Liver (tissue), 3 donors: ENCODE measurements at regions not wholly inside any gene's neighbourhood (a gene's known extent, or its start where the extent isn't known, plus 50 kb on each side); places are given as distances from the start of the nearest gene placed in this dataset.

ENCODE experiments used
- CTCF ChIP-seq: fragments of 150-350 bp; IDR thresholded peaks from 2 replicates; pipeline ENCODE4 v1.5.1; 2017; ENCODE audit warnings: improper control_type of control experiment, low read depth, low read length; ENCODE audit not compliant: missing input control
- JUND ChIP-seq, 2 donors: IDR thresholded peaks; 2 replicates each; pipeline ENCODE4 v1.6.1; 2016; ENCODE audit warnings: antibody characterized with exemption in 2 of 2
- donor health status: healthy.
- donor health status: healthy.

GRCh38 chr13:103514188-103514587 lies 448.0 kb upstream of the SLC10A2 start:
- TF ChIP-seq JUND (IDR thresholded peaks at IDR 0.05) (no peak), CTCF (no peak)
